H1 (cell line): ENCODE measurements at regions not wholly inside any gene's neighbourhood (a gene's known extent, or its start where the extent isn't known, plus 50 kb on each side); places are given as distances from the start of the nearest gene placed in this dataset.

Experiments
- CHD1 ChIP-seq: IDR thresholded peaks from 2 replicates; pipeline ENCODE4 v1.6.1; 2012; ENCODE audit warnings: low read depth, low read length, improper control_type of control experiment
- MAFK ChIP-seq: IDR thresholded peaks from 2 replicates; pipeline ENCODE4 v1.6.1; 2012; ENCODE audit warnings: low read depth, mild to moderate bottlenecking, improper control_type of control experiment, low read length
- POLR2A ChIP-seq, 2 experiments: IDR thresholded peaks; 1 replicate in 1 of 2; 2 replicates in 1 of 2; pipeline ENCODE4 v1.6.1; 2011; ENCODE audit warnings: low read depth in 2 of 2, low read length in 2 of 2, mild to moderate bottlenecking in 2 of 2; ENCODE audit errors: control extremely low read depth in 1 of 2
- RAD21 ChIP-seq, 2 experiments: IDR thresholded peaks in 1 of 2; conservative IDR thresholded peaks in 1 of 2; 2 replicates each; pipeline ENCODE4 v1.6.1; 2011; ENCODE audit warnings: low read depth in 2 of 2, low read length in 2 of 2, improper control_type of control experiment in 1 of 2, inconsistent platforms in 1 of 2, mild to moderate bottlenecking in 1 of 2, moderate library complexity in 1 of 2
- SP1 ChIP-seq: IDR thresholded peaks from 2 replicates; pipeline ENCODE4 v1.6.1; 2011; ENCODE audit warnings: low read depth, low read length

DNA sequence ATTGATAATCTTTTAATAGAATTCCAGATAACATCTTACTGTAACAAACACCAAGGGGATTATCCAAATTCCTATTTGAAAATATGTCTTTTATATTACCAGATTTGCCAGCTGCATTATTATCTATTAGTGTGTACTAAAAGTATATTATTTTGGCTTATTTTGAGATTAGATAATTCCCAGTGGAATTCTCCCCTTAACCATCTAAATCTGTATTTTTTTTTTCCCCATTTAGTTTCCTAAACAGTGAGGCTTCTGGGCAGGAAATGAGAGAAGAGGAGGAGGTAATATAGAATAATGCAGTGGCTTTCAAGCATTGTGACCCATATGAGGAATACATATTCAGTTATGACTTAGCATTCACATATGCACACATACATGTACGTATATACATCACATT is 53.5 kb upstream of the ABL1 start:
- TF ChIP-seq RAD21 (IDR thresholded peaks at IDR 0.05 in 1 of 2, conservative IDR thresholded peaks at IDR 0.05 in 1 of 2; ENCODE audit: low read depth in 2 of 2, low read length in 2 of 2) (no peak), SP1 (no peak), POLR2A (IDR thresholded peaks at IDR 0.05; ENCODE audit: control extremely low read depth in 1 of 2, low read depth in 2 of 2, low read length in 2 of 2) (no peak), MAFK (no peak), CHD1 (no peak)
